GM18499 (cell line): ENCODE measurements at regions not wholly inside any gene's neighbourhood (a gene's known extent, or its start where the extent isn't known, plus 50 kb on each side); places are given as distances from the start of the nearest gene placed in this dataset.
"Not testable (repeated sequence)": the region's sequence is repeated elsewhere in the genome, so short reads cannot be mapped to it uniquely, and the experiment has no call there.

Experiments
- ATAC-seq: cut with Tn5 transposase; IDR thresholded peaks from one replicate; pipeline ENCODE4 v1.9.1; 2021; ENCODE audit warnings: moderate number of reproducible peaks; ENCODE audit not compliant: insufficient read depth, unreplicated experiment

GRCh38 chr5:90208323-90208722 lies 201.2 kb downstream of the CETN3 start:
- not testable (repeated sequence) for ATAC-seq

GRCh38 chr5:90201923-90202322 lies 207.6 kb downstream of the CETN3 start:
- no peak for ATAC-seq

GRCh38 chr5:90193185-90193822 lies 216.3 kb downstream of the CETN3 start:
- ATAC-seq, result no peak

GRCh38 chr5:90191352-90192045 lies 218.1 kb downstream of the CETN3 start:
- ATAC-seq, result no peak

GRCh38 chr5:90185897-90186468 lies 223.6 kb downstream of the CETN3 start:
- ATAC-seq, result no peak

GRCh38 chr5:90184764-90185163 lies 224.8 kb downstream of the CETN3 start:
- no peak for ATAC-seq

GRCh38 chr5:90182726-90183125 lies 226.8 kb downstream of the CETN3 start:
- ATAC-seq, result no peak

- ATAC-seq, result no peak
Observed at GRCh38 chr5:90174236-90174635, 235.3 kb downstream of the CETN3 start.

GRCh38 chr5:90173299-90174030 lies 236.1 kb downstream of the CETN3 start:
- no peak for ATAC-seq

GRCh38 chr5:90171466-90171865 lies 238.1 kb downstream of the CETN3 start:
- ATAC-seq, result no peak

GRCh38 chr5:90170261-90170660 lies 239.3 kb downstream of the CETN3 start:
- ATAC-seq, result no peak

GRCh38 chr5:90169078-90169477 lies 240.5 kb downstream of the CETN3 start:
- no peak for ATAC-seq

- no peak for ATAC-seq
Observed at GRCh38 chr5:90168399-90168798, 241.2 kb downstream of the CETN3 start.

GRCh38 chr5:90166816-90167215 lies 242.7 kb downstream of the CETN3 start:
- no peak for ATAC-seq

GRCh38 chr5:90162324-90162723 lies 247.2 kb downstream of the CETN3 start:
- ATAC-seq, result no peak

- no peak for ATAC-seq
Observed at GRCh38 chr5:90161414-90161813, 248.1 kb downstream of the CETN3 start.

- no peak for ATAC-seq
Observed at GRCh38 chr5:90158131-90158530, 251.4 kb downstream of the CETN3 start.

- no peak for ATAC-seq
Observed at GRCh38 chr5:90153031-90153430, 256.5 kb downstream of the CETN3 start.

GRCh38 chr5:90144625-90145327 lies 264.8 kb downstream of the CETN3 start:
- ATAC-seq, result no peak

GRCh38 chr5:90142541-90142940 lies 267.0 kb downstream of the CETN3 start:
- no peak for ATAC-seq
